Chondrocyte (in vitro differentiated cells): ENCODE measurements at regions not wholly inside any gene's neighbourhood (a gene's known extent, or its start where the extent isn't known, plus 50 kb on each side); places are given as distances from the start of the nearest gene placed in this dataset.
A peak's percentile ranks its signal among the peaks of the same experiment; 100 is the strongest.

Experiments
- DNase-seq: peaks from one replicate; pipeline ENCODE4 v3.0.0; 2021; ENCODE audit warnings: mixed read lengths, low spot score
- H3K27ac Mint-ChIP-seq: one replicate; pipeline ENCODE4 v1.8.0; 2021; ENCODE audit warnings: mild to moderate bottlenecking, moderate library complexity, mixed read lengths; ENCODE audit not compliant: unreplicated experiment
- H3K27me3 Mint-ChIP-seq: 2 replicates; pipeline ENCODE4 v1.8.0; 2021; ENCODE audit warnings: low read depth, mixed read lengths
- H3K36me3 Mint-ChIP-seq: 2 replicates; pipeline ENCODE4 v1.8.0; 2021; ENCODE audit warnings: low read depth, mixed read lengths
- H3K4me1 Mint-ChIP-seq: 2 replicates; pipeline ENCODE4 v1.8.0; 2021; ENCODE audit warnings: low read depth, mild to moderate bottlenecking, mixed read lengths
- H3K4me3 Mint-ChIP-seq: one replicate; pipeline ENCODE4 v1.8.0; 2021; ENCODE audit warnings: mild to moderate bottlenecking, moderate library complexity, mixed read lengths; ENCODE audit not compliant: unreplicated experiment
- H3K9me3 Mint-ChIP-seq: 2 replicates; pipeline ENCODE4 v1.8.0; 2021; ENCODE audit warnings: low read depth, mixed read lengths
- CTCF ChIP-seq: fragments of 200-600 bp; sonication (generic); IDR thresholded peaks from 2 replicates; pipeline ENCODE4 v1.5.0; 2021; ENCODE audit warnings: antibody characterized with exemption, mild to moderate bottlenecking, moderate library complexity

- Mint-ChIP-seq H3K36me3 (peaks cover 3% of the 10 kb centered on the region), H3K4me1 (peaks cover 18% of the 10 kb centered on the region), H3K4me3 (no peak overlapping the region), H3K27ac (no peak overlapping the region), H3K9me3 (peaks cover 8% of the 10 kb centered on the region), H3K27me3 (no peaks in the 10 kb centered on the region)
- DNase-seq = no peak
- no peak for TF ChIP-seq CTCF
Measured at GRCh38 chr9:82105729-82106128, 117.2 kb downstream of the SPATA31D1 start.

- Mint-ChIP-seq H3K27ac (no peak overlapping the region), H3K27me3 (no peaks in the 10 kb centered on the region), H3K4me3 (no peak overlapping the region), H3K36me3 (no peaks in the 10 kb centered on the region), H3K9me3 (peaks cover under 1% of the 10 kb centered on the region), H3K4me1 (peaks cover 18% of the 10 kb centered on the region)
- DNase-seq = no peak
- TF ChIP-seq CTCF = no peak
Measured at GRCh38 chr9:82106536-82106935, 118.0 kb downstream of the SPATA31D1 start.

- H3K4me3 Mint-ChIP-seq = no peak overlapping the region
- no peaks in the 10 kb centered on the region for H3K36me3 Mint-ChIP-seq
- no peak for TF ChIP-seq CTCF
- no peaks in the 10 kb centered on the region for H3K27me3 Mint-ChIP-seq
- peaks cover 18% of the 10 kb centered on the region for H3K4me1 Mint-ChIP-seq
- H3K9me3 Mint-ChIP-seq = no peaks in the 10 kb centered on the region
- no peak for DNase-seq
- no peak overlapping the region for H3K27ac Mint-ChIP-seq
Measured at GRCh38 chr9:82108474-82108873, 119.9 kb downstream of the SPATA31D1 start.

DNA sequence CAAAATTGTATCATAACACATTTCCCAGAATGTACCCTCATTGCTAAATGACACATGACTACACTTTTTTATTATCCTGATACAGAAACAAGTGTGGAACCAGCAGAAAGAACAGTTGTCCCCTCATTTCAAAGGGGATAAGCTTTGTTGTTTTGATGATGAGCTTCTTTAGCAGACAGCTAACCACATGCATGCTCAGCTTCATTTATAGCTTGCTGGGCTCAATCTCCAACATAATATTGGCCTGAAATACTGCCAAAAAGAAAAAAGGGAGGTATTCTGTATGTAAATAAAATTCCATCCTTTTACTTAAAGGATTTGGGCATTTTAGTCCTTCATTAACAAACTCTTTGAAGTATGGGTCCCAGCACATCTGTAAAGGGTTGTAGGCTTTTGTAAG lies 120.4 kb downstream of the SPATA31D1 start:
- Mint-ChIP-seq H3K27me3 (no peaks in the 10 kb centered on the region), H3K36me3 (no peaks in the 10 kb centered on the region), H3K27ac (no peak overlapping the region), H3K4me1 (peaks cover 18% of the 10 kb centered on the region), H3K4me3 (no peak overlapping the region), H3K9me3 (no peaks in the 10 kb centered on the region)
- TF ChIP-seq CTCF = no peak
- DNase-seq = no peak

- H3K9me3 Mint-ChIP-seq = no peaks in the 10 kb centered on the region
- no peak overlapping the region for H3K4me3 Mint-ChIP-seq
- peaks cover 18% of the 10 kb centered on the region for H3K4me1 Mint-ChIP-seq
- DNase-seq = no peak
- TF ChIP-seq CTCF = peak; percentile 35
- H3K36me3 Mint-ChIP-seq = no peaks in the 10 kb centered on the region
- H3K27me3 Mint-ChIP-seq = no peaks in the 10 kb centered on the region
- H3K27ac Mint-ChIP-seq = no peak overlapping the region
Measured at GRCh38 chr9:82109626-82110025, 121.1 kb downstream of the SPATA31D1 start.
